HCT116 (cell line): ENCODE measurements at regions not wholly inside any gene's neighbourhood (a gene's known extent, or its start where the extent isn't known, plus 50 kb on each side); places are given as distances from the start of the nearest gene placed in this dataset.

Experiments
- ATAC-seq: fragments of 200-7000 bp; cut with Tn5 transposase; 2 replicates; pipeline ENCODE4 v1.9.1; 2020; ENCODE audit warnings: mild to moderate bottlenecking, moderate library complexity
- BruUV-seq: library from RNA; stranded (reverse); fragments of 400-500 nt; replicated peaks from 2 replicates; lab custom pipeline; 2021; lab: Mats Ljungman, UMichigan
- CTCF ChIA-PET: fragments of 300-600 bp; sonication (Branson Sonifier 250); formaldehyde crosslinking; loops from one replicate; lab custom pipeline; 2021; ENCODE audit warnings: antibody characterized with exemption; lab: Charles Lee
- POLR2A ChIA-PET: fragments of 300-600, 350-600 bp; sonication (Branson Sonifier 250); formaldehyde crosslinking; loops from one replicate; lab custom pipeline; 2021; ENCODE audit warnings: antibody characterized with exemption; lab: Charles Lee
- RAD21 ChIA-PET, 2 experiments: fragments of 300-600 bp; sonication (Branson Sonifier 250); formaldehyde crosslinking; loops; one replicate each; lab custom pipeline; 2023; ENCODE audit warnings: low total read pairs in 2 of 2; ENCODE audit not compliant: uncharacterized antibody in 2 of 2, unreplicated experiment in 2 of 2, low non-redundant PET in 1 of 2; lab: Charles Lee
- DNase-seq: peaks from one replicate; pipeline ENCODE4 v3.0.0-alpha.2; 2010; ENCODE audit warnings: low read depth, low spot score
- H2AFZ ChIP-seq: fragments of 200-600 bp; shearing (Covaris generic), sonication (generic); 2 replicates; pipeline ENCODE4 v1.6.1; 2017; ENCODE audit warnings: low read depth, mixed run types, mixed read lengths, antibody characterized with exemption, low read length; ENCODE audit not compliant: poor library complexity, severe bottlenecking
- H3K27ac ChIP-seq: 2 replicates; pipeline ENCODE4 v1.5.1; 2012; ENCODE audit warnings: low read depth, low read length
- H3K27me3 ChIP-seq: fragments of 200-600 bp; sonication (generic); 2 replicates; pipeline ENCODE4 v1.6.1; 2016; ENCODE audit warnings: mixed run types, low read length, mixed read lengths; ENCODE audit not compliant: insufficient read depth
- H3K36me3 ChIP-seq, 2 experiments: fragments of 200-500 bp in 1 of 2; fragments of 200-600 bp in 1 of 2; sonication (Bioruptor generic) in 1 of 2; sonication (generic) in 1 of 2; 2 replicates each; pipeline versions ENCODE4 v1.5.1 to v1.6.1; 2014 to 2016; ENCODE audit warnings: low read length in 2 of 2, inconsistent platforms in 1 of 2, mixed read lengths in 1 of 2, mixed run types in 1 of 2; ENCODE audit not compliant: insufficient read depth in 2 of 2, control insufficient read depth in 1 of 2
- H3K4me1 ChIP-seq, 2 experiments: fragments of 200-600 bp in 1 of 2; sonication (generic) in 1 of 2; 2 replicates each; pipeline versions ENCODE4 v1.5.1 to v1.6.1; 2012 to 2017; ENCODE audit warnings: low read length in 2 of 2, inconsistent platforms in 1 of 2, mild to moderate bottlenecking in 1 of 2, mixed read lengths in 1 of 2, mixed run types in 1 of 2, moderate library complexity in 1 of 2; ENCODE audit not compliant: insufficient read depth in 2 of 2, control insufficient read depth in 1 of 2
- H3K4me2 ChIP-seq: fragments of 200-600 bp; sonication (generic); 2 replicates; pipeline ENCODE4 v1.6.1; 2017; ENCODE audit warnings: mixed run types, low read length, mixed read lengths
- H3K4me3 ChIP-seq, 2 experiments: fragments of 200-600 bp in 1 of 2; sonication (generic) in 1 of 2; replicated peaks in 1 of 2; 2 replicates each; pipeline ENCODE4 v1.5.1; 2011 to 2016; ENCODE audit warnings: low read length in 2 of 2, control low read depth in 1 of 2, low read depth in 1 of 2, mild to moderate bottlenecking in 1 of 2, mixed read lengths in 1 of 2, mixed run types in 1 of 2
- H3K79me2 ChIP-seq: fragments of 200-600 bp; sonication (generic); 2 replicates; pipeline ENCODE4 v1.6.1; 2017; ENCODE audit warnings: mild to moderate bottlenecking, mixed run types, low read length, moderate library complexity, mixed read lengths; ENCODE audit not compliant: insufficient read depth
- H3K9ac ChIP-seq: fragments of 200-600 bp; sonication (generic); 2 replicates; pipeline ENCODE4 v1.6.1; 2016; ENCODE audit warnings: low read length, mixed read lengths
- H3K9me2 ChIP-seq: fragments of 200-600 bp; sonication (generic), shearing (Covaris generic); 2 replicates; pipeline ENCODE4 v1.6.1; 2017; ENCODE audit warnings: mixed run types, mild to moderate bottlenecking, moderate library complexity; ENCODE audit not compliant: insufficient read depth
- H3K9me3 ChIP-seq, 2 experiments: fragments of 200-500 bp in 1 of 2; fragments of 200-600 bp in 1 of 2; sonication (Bioruptor generic) in 1 of 2; sonication (generic) in 1 of 2; 2 replicates each; pipeline ENCODE4 v1.6.1; 2014 to 2017; ENCODE audit warnings: low read length in 2 of 2, mixed read lengths in 2 of 2, inconsistent platforms in 1 of 2, low read depth in 1 of 2, mild to moderate bottlenecking in 1 of 2, mixed run types in 1 of 2, moderate library complexity in 1 of 2; ENCODE audit not compliant: control insufficient read depth in 1 of 2, insufficient read depth in 1 of 2
- H4K20me1 ChIP-seq: fragments of 200-600 bp; sonication (generic), shearing (Covaris generic); 2 replicates; pipeline ENCODE4 v1.6.1; 2017; ENCODE audit warnings: mixed run types, mild to moderate bottlenecking, moderate library complexity; ENCODE audit not compliant: insufficient read depth
- ATF3 ChIP-seq: IDR thresholded peaks from 2 replicates; pipeline ENCODE4 v1.6.1; 2012
- CBX3 ChIP-seq: IDR thresholded peaks from 2 replicates; pipeline ENCODE4 v1.6.1; 2012; ENCODE audit warnings: low read depth
- CEBPB ChIP-seq: IDR thresholded peaks from 2 replicates; pipeline ENCODE4 v1.6.1; 2012; ENCODE audit warnings: low read depth
- EGR1 ChIP-seq: IDR thresholded peaks from 2 replicates; pipeline ENCODE4 v1.6.1; 2012; ENCODE audit warnings: low read depth
- EZH2 ChIP-seq: fragments of 200-600 bp; sonication (generic); IDR thresholded peaks from 2 replicates; pipeline ENCODE4 v1.6.1; 2017; ENCODE audit warnings: antibody characterized with exemption, mixed run types
- EZH2phosphoT487 ChIP-seq: fragments of 200-600 bp; IDR thresholded peaks from 2 replicates; pipeline ENCODE4 v1.6.1; 2018; ENCODE audit warnings: antibody characterized with exemption, borderline replicate concordance
- JUND ChIP-seq: IDR thresholded peaks from 2 replicates; pipeline ENCODE4 v1.6.1; 2012
- POLR2A ChIP-seq: IDR thresholded peaks from 2 replicates; pipeline ENCODE4 v1.7.0; 2011; ENCODE audit warnings: borderline replicate concordance; ENCODE audit not compliant: insufficient read depth, insufficient read length; ENCODE audit errors: extremely low read depth
- POLR2AphosphoS5 ChIP-seq: IDR thresholded peaks from 2 replicates; pipeline ENCODE4 v1.6.1; 2011; ENCODE audit warnings: mild to moderate bottlenecking, low read depth, low read length, moderate library complexity
- RAD21 ChIP-seq: IDR thresholded peaks from 2 replicates; pipeline ENCODE4 v1.6.1; 2012; ENCODE audit warnings: low read depth, mild to moderate bottlenecking
- REST ChIP-seq: IDR thresholded peaks from 2 replicates; pipeline ENCODE4 v1.6.1; 2012; ENCODE audit warnings: low read depth
- SIN3A ChIP-seq: IDR thresholded peaks from 2 replicates; pipeline ENCODE4 v1.6.1; 2012; ENCODE audit warnings: low read depth
- SP1 ChIP-seq: IDR thresholded peaks from 2 replicates; pipeline ENCODE4 v1.6.1; 2012; ENCODE audit warnings: low read depth
- SRF ChIP-seq: IDR thresholded peaks from 2 replicates; pipeline ENCODE4 v1.6.1; 2012; ENCODE audit warnings: low read depth
- TCF7L2 ChIP-seq: IDR thresholded peaks from 2 replicates; pipeline ENCODE4 v1.7.0; 2011; ENCODE audit warnings: borderline replicate concordance, inconsistent platforms; ENCODE audit not compliant: insufficient read depth, insufficient read length; ENCODE audit errors: extremely low read depth
- ZNF274 ChIP-seq: fragments of 200-500 bp; sonication (Bioruptor generic); IDR thresholded peaks from 2 replicates; pipeline ENCODE4 v1.6.1; 2014; ENCODE audit warnings: mild to moderate bottlenecking, low read depth, low read length, inconsistent platforms
- intact Hi-C: fragments of 100-400 bp; cut with micrococcal nuclease; formaldehyde crosslinking; loops from 2 replicates; pipeline ENCODE4 v1.10.0; 2022
- TF ChIP-seq, protein P1 (sequence below): IDR thresholded peaks from 2 replicates; pipeline ENCODE4 v1.6.1; 2011; ENCODE audit warnings: mild to moderate bottlenecking, low read length, moderate library complexity; ENCODE audit not compliant: insufficient replicate concordance; ENCODE audit errors: extremely low read depth
- TF ChIP-seq, protein P2 (sequence below): IDR thresholded peaks from 2 replicates; pipeline ENCODE4 v1.6.1; 2012

- TF ChIP-seq SIN3A = no peak
- no peak for TF ChIP-seq EZH2phosphoT487
- no peak for TF ChIP-seq EZH2
- no peak for TF ChIP-seq SP1
- TF ChIP-seq, protein P1, sequence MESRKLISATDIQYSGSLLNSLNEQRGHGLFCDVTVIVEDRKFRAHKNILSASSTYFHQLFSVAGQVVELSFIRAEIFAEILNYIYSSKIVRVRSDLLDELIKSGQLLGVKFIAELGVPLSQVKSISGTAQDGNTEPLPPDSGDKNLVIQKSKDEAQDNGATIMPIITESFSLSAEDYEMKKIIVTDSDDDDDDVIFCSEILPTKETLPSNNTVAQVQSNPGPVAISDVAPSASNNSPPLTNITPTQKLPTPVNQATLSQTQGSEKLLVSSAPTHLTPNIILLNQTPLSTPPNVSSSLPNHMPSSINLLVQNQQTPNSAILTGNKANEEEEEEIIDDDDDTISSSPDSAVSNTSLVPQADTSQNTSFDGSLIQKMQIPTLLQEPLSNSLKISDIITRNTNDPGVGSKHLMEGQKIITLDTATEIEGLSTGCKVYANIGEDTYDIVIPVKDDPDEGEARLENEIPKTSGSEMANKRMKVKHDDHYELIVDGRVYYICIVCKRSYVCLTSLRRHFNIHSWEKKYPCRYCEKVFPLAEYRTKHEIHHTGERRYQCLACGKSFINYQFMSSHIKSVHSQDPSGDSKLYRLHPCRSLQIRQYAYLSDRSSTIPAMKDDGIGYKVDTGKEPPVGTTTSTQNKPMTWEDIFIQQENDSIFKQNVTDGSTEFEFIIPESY = no peak
- TF ChIP-seq, protein P2, sequence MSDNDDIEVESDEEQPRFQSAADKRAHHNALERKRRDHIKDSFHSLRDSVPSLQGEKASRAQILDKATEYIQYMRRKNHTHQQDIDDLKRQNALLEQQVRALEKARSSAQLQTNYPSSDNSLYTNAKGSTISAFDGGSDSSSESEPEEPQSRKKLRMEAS = no peak
- TF ChIP-seq TCF7L2 = no peak
- TF ChIP-seq ATF3 = no peak
- no peak for TF ChIP-seq CEBPB
- TF ChIP-seq SRF = no peak
- no peak for TF ChIP-seq POLR2AphosphoS5
- TF ChIP-seq RAD21 = no peak
- no peak for TF ChIP-seq ZNF274
- TF ChIP-seq REST = no peak
- no peak for TF ChIP-seq EGR1
- TF ChIP-seq POLR2A = no peak
- no peak for TF ChIP-seq CBX3
- no peak for TF ChIP-seq JUND
- Histone ChIP-seq H3K9me2 (no peaks in the 10 kb centered on the region), H4K20me1 (no peaks in the 10 kb centered on the region), H3K36me3 (no peaks in the 10 kb centered on the region), H3K4me1 (no peaks in the 10 kb centered on the region), H3K79me2 (no peaks in the 10 kb centered on the region), H3K4me2 (no peak overlapping the region), H3K27ac (no peak overlapping the region), H3K9ac (no peak overlapping the region), H3K9me3 (no peaks in the 10 kb centered on the region), H2AFZ (no peak overlapping the region), H3K4me3 (no peak overlapping the region), H3K27me3 (no peaks in the 10 kb centered on the region)
- intact Hi-C loops = no loop called here
- DNase-seq = no peak
- ChIA-PET RAD21 (no interaction called here), POLR2A (no interaction called here), CTCF (no interaction called here)
- no peak for ATAC-seq
- BruUV-seq = no TSS peak
Measured at GRCh38 chr3:106811376-106811775, 565.9 kb upstream of the CCDC54 start.
